HepG2 (cell line): ENCODE measurements at regions not wholly inside any gene's neighbourhood (a gene's known extent, or its start where the extent isn't known, plus 50 kb on each side); places are given as distances from the start of the nearest gene placed in this dataset.

Experiments
- CREM ChIP-seq, 2 experiments: sonication (generic) in 1 of 2; formaldehyde crosslinking in 1 of 2; IDR thresholded peaks; 2 replicates each; pipeline versions ENCODE4 v1.4.0 to v1.6.1; 2016 to 2020; ENCODE audit warnings: antibody characterized with exemption in 1 of 2, mild to moderate bottlenecking in 1 of 2, missing genetic modification reagents in 1 of 2
- POLR2A ChIP-seq, 2 experiments: IDR thresholded peaks; 2 replicates each; pipeline ENCODE4 v1.6.1; 2011; ENCODE audit warnings: low read depth in 2 of 2, low read length in 2 of 2, mild to moderate bottlenecking in 1 of 2, moderate library complexity in 1 of 2; ENCODE audit not compliant: insufficient read depth in 1 of 2
- ZFAT ChIP-seq: sonication (generic); formaldehyde crosslinking; conservative IDR thresholded peaks from 2 replicates; pipeline ENCODE4 v1.8.1; 2023; ENCODE audit warnings: missing genetic modification reagents, inconsistent platforms
- ZNF121 ChIP-seq: sonication (generic); formaldehyde crosslinking; IDR thresholded peaks from 2 replicates; pipeline ENCODE4 v1.5.0; 2020; ENCODE audit warnings: mild to moderate bottlenecking, missing genetic modification reagents

DNA sequence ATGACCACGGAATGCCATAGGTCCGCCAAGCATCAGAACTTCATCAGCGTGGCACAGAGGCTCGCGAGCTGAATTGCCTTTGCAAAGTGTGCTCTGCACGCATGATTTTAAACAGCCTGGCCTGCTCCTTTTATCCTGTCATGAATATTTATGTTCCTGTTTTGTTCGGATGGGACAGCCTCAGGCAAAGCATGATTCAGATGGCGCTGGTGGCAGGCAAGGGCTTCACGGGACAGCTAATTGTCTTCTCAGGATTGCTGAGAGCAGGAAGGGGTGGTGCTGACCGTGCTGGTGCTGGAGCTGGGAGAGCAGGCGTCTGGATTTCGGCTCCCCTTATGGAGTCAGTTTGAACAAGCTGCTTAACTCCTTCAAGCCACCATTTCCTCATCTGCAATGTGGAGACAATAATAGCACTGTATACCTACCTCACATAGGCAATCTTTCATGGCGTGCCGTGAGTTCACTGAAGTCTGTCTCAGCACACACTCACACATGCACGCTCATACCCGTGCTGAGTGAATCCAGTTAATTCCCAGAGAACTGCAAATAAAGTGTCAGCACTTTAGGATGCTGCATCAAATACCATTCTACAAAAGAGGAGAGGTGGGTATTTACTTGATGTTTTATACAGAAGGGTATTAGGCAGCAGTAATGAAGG lies 79.7 kb upstream of the APCDD1 start:
- TF ChIP-seq POLR2A (IDR thresholded peaks at IDR 0.05; ENCODE audit: insufficient read depth in 1 of 2, low read depth in 2 of 2, low read length in 2 of 2) (no peak), ZNF121 (CRISPR knock-in tag) (no peak), ZFAT (CRISPR knock-in tag) (no peak), CREM (IDR thresholded peaks at IDR 0.05) (no peak), CREM (CRISPR knock-in tag; IDR thresholded peaks at IDR 0.05) (no peak)
